Adrenal gland (tissue), 9 donors: ENCODE measurements at regions not wholly inside any gene's neighbourhood (a gene's known extent, or its start where the extent isn't known, plus 50 kb on each side); places are given as distances from the start of the nearest gene placed in this dataset.

Source experiments
- DNase-seq, 7 donors: peaks; one replicate each; pipeline ENCODE4 v3.0.0-alpha.2; 2019 to 2020
- H3K27ac ChIP-seq, 5 donors: fragments of 200-600 bp; sonication (generic) in 4 of 5; 1 replicate in 3 of 5; 2 replicates in 2 of 5; pipeline versions ENCODE4 v1.5.1 to v1.8.0; 2016 to 2020; ENCODE audit warnings: mild to moderate bottlenecking in 1 of 5
- H3K27me3 ChIP-seq: fragments of 200-600 bp; 2 replicates; pipeline ENCODE4 v1.8.0; 2021
- H3K36me3 ChIP-seq, 2 donors: fragments of 200-600 bp; replicated peaks in 1 of 2; 1 replicate in 1 of 2; 2 replicates in 1 of 2; pipeline versions ENCODE4 v1.5.1 to v1.8.0; 2018 to 2022
- H3K4me1 ChIP-seq, 2 donors: fragments of 200-600 bp; replicated peaks in 1 of 2; 1 replicate in 1 of 2; 2 replicates in 1 of 2; pipeline versions ENCODE4 v1.5.1 to v1.8.0; 2018 to 2021
- H3K4me3 ChIP-seq, 4 donors: fragments of 200-600 bp; sonication (generic) in 3 of 4; one replicate each; pipeline ENCODE4 v1.5.1; 2016 to 2018
- H3K9me3 ChIP-seq, 3 donors: fragments of 200-600 bp; sonication (generic) in 1 of 3; replicated peaks in 1 of 3; 1 replicate in 2 of 3; 2 replicates in 1 of 3; pipeline versions ENCODE4 v1.5.1 to v1.8.0; 2016 to 2021
- POLR2A ChIP-seq, 2 donors: fragments of 450-650 bp; IDR thresholded peaks; one replicate each; pipeline ENCODE4 v1.6.1; 2017; ENCODE audit warnings: antibody characterized with exemption in 2 of 2, mild to moderate bottlenecking in 2 of 2, moderate library complexity in 1 of 2
- WGBS, 4 donors: extraction: QIAGEN DNeasy Blood & Tissue Kit in 2 of 4; methylation state at CpG; one replicate each; pipeline versions ENCODE4 v1.1.5 to v1.1.7; 2013 to 2017; 5-methylcytosine and 5-hydroxymethylcytosine counted together
- intact Hi-C, 2 donors: fragments of 100-400 bp; cut with DNase I; formaldehyde crosslinking; loops; one replicate each; pipeline versions ENCODE4 v1.14.1 to v1.15.0; 2022 to 2023
- small RNA-seq, 2 donors: library from RNA; depleted of rRNA; stranded (forward); fragments of <200 nt; gene quantifications; one replicate each; pipeline ENCODE3, GENCODE V24; 2016
- TF ChIP-seq, protein P1 (sequence below), 6 experiments: fragments of 450-650 bp in 4 of 6; fragments of 200-600 bp in 2 of 6; sonication (generic) in 1 of 6; IDR thresholded peaks; 1 replicate in 5 of 6; 2 replicates in 1 of 6; pipeline versions ENCODE4 v1.5.1 to v1.8.0; 2016 to 2021; ENCODE audit warnings: antibody characterized with exemption in 6 of 6, mild to moderate bottlenecking in 2 of 6, moderate library complexity in 1 of 6
- donor health status: healthy with polysubstance abuse.
- donor health status: Bipolar disorder and iron deficiency.
- donor health status: DM: yes; HTN: yes; CAD: no.
- donor health status: DM: no; HTN: no; CAD: no.
- donor health status: DM: no; HTN: no; CAD: no.

DNA sequence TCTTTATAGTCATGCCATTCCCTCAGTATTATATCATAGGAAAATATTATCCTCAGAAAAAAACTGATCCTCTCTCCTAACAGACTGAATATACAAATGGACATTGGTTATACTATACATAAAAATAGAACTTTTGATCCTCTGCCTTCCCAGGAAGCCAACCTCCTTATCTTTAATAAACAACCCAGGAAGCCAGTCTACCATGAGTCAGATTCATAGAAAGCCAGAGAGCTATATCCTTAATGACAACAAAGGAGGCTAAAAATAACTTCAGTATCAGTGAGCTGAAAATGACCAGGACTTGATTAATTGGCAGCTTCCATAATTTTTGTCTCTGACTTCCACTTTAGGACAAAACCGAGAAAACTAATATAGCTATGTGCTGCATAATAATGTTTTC lies 58.0 kb upstream of the USP9Y start:
- H3K27ac ChIP-seq = no peak overlapping the region
- intact Hi-C loops = no loop called here
- no peaks in the 10 kb centered on the region for H3K4me1 ChIP-seq
- TF ChIP-seq POLR2A (IDR thresholded peaks at IDR 0.05) = no peak
- TF ChIP-seq, protein P1, sequence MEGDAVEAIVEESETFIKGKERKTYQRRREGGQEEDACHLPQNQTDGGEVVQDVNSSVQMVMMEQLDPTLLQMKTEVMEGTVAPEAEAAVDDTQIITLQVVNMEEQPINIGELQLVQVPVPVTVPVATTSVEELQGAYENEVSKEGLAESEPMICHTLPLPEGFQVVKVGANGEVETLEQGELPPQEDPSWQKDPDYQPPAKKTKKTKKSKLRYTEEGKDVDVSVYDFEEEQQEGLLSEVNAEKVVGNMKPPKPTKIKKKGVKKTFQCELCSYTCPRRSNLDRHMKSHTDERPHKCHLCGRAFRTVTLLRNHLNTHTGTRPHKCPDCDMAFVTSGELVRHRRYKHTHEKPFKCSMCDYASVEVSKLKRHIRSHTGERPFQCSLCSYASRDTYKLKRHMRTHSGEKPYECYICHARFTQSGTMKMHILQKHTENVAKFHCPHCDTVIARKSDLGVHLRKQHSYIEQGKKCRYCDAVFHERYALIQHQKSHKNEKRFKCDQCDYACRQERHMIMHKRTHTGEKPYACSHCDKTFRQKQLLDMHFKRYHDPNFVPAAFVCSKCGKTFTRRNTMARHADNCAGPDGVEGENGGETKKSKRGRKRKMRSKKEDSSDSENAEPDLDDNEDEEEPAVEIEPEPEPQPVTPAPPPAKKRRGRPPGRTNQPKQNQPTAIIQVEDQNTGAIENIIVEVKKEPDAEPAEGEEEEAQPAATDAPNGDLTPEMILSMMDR (IDR thresholded peaks at IDR 0.05) = no peak
- no peaks in the 10 kb centered on the region for H3K9me3 ChIP-seq
- WGBS, 4 donors = 0% methylated on average over 1 of the region's 1 CpG; no CpG with 5 or more reads in 2 of the 4 donors
- H3K36me3 ChIP-seq = no peaks in the 10 kb centered on the region
- H3K27me3 ChIP-seq = no peaks in the 10 kb centered on the region
- no peak for DNase-seq
- H3K4me3 ChIP-seq = no peak overlapping the region

DNA sequence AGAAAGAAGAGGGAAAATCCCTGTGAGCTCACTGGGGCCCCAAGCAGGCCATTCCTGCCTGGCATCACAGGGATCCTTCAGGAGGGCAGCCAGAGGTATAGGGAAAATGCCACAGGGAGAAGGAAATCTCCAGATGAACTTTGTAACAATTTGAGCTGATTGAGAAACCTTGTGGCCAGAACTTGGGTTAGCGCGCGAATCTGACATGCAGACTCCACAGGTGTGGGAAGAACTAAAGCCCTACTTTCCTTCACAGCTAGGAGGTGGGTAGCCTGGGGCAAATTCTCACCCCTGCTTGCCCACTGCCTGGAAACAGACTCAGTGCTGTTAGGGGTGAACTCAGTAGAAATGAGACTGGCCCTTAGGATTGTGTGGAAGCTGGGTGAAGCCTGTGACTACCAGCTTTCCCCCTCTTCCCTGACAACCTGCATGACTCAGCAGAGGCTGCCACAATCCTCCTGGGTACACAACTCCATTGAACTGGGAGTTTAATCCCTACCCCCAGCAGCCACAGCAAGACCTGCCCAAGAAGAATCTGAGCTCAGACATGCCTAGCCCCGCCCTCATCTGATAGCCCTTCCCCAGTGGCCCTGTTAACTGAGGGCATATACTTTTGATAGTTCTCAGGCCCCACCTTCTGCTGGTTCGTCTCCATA lies 57.2 kb upstream of the USP9Y start:
- intact Hi-C loops = no loop called here
- 86 to 93% methylated on average over 4 to 5 of the region's 5 CpGs; no CpG with 5 or more reads in 2 of the 4 donors for WGBS, 4 donors
- TF ChIP-seq POLR2A (IDR thresholded peaks at IDR 0.05) = no peak
- TF ChIP-seq, protein P1 (IDR thresholded peaks at IDR 0.05) = no peak

DNA sequence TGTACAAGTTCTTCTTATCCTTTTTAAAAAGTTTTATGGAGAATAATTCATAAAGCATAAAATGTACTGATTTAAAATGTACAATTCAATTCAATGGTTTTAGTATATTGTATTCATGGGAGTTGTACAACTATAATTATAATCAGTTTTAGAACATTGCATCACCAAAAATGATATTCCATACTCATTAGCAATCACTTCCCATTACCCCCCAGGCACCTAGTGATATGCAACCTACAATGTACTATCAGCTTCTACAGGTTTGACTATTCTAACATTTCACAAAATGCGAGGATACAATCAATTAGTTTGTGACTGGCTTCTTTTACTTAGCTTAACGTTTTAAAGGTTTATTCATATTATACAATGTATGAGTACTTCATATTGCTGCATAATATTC lies 49.9 kb upstream of the USP9Y start:
- WGBS, 4 donors = 67 to 87% methylated on average over 2 of the region's 2 CpGs; no CpG with 5 or more reads in 2 of the 4 donors
- Histone ChIP-seq H3K27ac (no peak overlapping the region), H3K27me3 (no peaks in the 10 kb centered on the region), H3K4me3 (no peak overlapping the region), H3K9me3 (no peaks in the 10 kb centered on the region), H3K4me1 (no peaks in the 10 kb centered on the region), H3K36me3 (no peaks in the 10 kb centered on the region)
- no peak for DNase-seq
- intact Hi-C loops = no loop called here
- no peak for TF ChIP-seq POLR2A (IDR thresholded peaks at IDR 0.05)
- TF ChIP-seq, protein P1 (IDR thresholded peaks at IDR 0.05) = no peak

More for the DNA sequence above, 57.2 kb upstream of the USP9Y start:
- H3K36me3 ChIP-seq = no peaks in the 10 kb centered on the region
- no peaks in the 10 kb centered on the region for H3K9me3 ChIP-seq
- no peak for DNase-seq
- no peaks in the 10 kb centered on the region for H3K27me3 ChIP-seq
- H3K4me1 ChIP-seq = no peaks in the 10 kb centered on the region
- no peak overlapping the region for H3K4me3 ChIP-seq
- no peak overlapping the region for H3K27ac ChIP-seq

Small RNA genes lying in the stretch of these regions (small RNA-seq; reads per million reads assigned to genes)
- 0 reads per million in 2 donors for gene RN7SL702P
